ENCODE measurements at regions not wholly inside any gene's neighbourhood (a gene's known extent, or its start where the extent isn't known, plus 50 kb on each side); places are given as distances from the start of the nearest gene placed in this dataset.

DNA sequence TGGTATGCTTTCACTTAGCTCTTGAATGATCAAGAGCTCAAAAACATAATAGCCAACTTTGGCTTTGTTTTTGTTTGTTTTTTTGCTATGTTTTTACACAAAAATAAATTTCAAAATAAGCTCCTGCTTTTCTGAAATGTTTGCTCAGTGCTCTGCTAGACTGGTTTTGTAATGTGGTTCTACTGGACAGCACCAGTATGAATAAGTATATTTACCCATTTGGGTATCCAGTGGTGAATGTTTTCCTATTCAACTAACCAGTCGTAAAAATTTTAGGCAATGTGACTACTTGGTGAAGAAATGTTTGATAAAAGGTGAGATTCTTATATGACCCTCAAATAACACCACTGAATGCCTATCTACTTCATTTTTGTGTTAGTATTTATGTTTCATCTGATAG lies 308.6 kb downstream of the PTPRC start:
- no peak for DNase-seq
- no peak overlapping the region for H3K4me3 ChIP-seq (ENCODE audit: low read length)
- H3K4me1 ChIP-seq (ENCODE audit: control insufficient read depth, insufficient read depth, low read length): no peaks in the 10 kb centered on the region
- no peak overlapping the region for H3K27ac ChIP-seq (ENCODE audit: low read depth, low read length)
- Mint-ChIP-seq H3K9me3 (no peaks in the 10 kb centered on the region), H3K4me3 (no peak overlapping the region), H3K36me3 (ENCODE audit: low read depth) (no peaks in the 10 kb centered on the region), H3K27me3 (ENCODE audit: insufficient read depth) (no peaks in the 10 kb centered on the region), H3K4me1 (no peaks in the 10 kb centered on the region), H3K27ac (no peak overlapping the region)
- no peak overlapping the region for H3K9ac ChIP-seq (ENCODE audit: extremely low read depth, low read length, poor library complexity, severe bottlenecking)
- WGBS, 2 experiments (ENCODE audit: insufficient coverage in 1 of 2, insufficient read length in 1 of 2): 100% methylated on average over 1 of the region's 1 CpG; no CpG with 5 or more reads in 1 of the 2 experiments
- no peaks in the 10 kb centered on the region for H3K27me3 ChIP-seq (ENCODE audit: control insufficient read depth, insufficient read depth, low read length, poor library complexity, severe bottlenecking)
- no peaks in the 10 kb centered on the region for H3K9me3 ChIP-seq (ENCODE audit: control insufficient read depth, low read length)
- TF ChIP-seq CTCF (conservative IDR thresholded peaks at IDR 0.05): no peak
- H3K36me3 ChIP-seq (ENCODE audit: control insufficient read depth, insufficient read depth, low read length): no peaks in the 10 kb centered on the region

DNA sequence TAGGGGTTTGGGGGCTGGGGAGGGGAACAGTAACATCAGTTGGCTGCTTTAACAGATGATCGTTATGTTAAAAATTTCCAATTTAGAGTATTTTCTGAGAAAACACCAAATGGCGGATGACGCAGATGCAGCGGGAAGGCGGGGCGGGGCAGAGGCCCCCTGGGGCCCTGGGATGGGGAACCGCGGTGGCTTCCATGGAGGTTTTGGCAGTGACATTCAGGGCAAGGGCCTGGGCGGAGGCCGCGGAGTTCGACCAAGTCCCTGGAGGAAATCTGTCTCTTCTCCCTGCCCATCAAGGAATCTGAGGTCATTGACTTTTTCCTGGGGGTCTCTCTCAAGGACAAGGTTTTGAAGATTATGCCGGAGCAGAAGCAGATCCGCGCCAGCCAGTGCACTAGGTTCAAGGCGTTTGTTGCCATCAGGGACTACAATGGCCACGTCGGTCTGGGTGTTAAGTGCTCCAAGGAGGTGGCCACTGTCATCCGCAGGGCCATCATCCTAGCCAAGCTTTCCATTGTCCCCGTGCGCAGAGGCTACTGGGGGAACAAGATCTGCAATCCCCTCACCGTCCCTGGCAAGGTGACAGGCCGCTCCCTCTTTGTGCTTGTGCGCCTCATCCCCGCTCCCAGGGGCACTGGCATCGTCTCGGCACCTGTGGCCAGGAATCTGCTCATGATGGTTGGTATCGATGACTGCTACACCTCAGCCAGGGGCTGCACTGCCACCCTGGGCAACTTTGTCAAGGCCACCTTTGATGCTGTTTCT lies 310.2 kb downstream of the PTPRC start:
- Histone ChIP-seq H3K4me3 (ENCODE audit: low read length) (no peak overlapping the region), H3K36me3 (ENCODE audit: control insufficient read depth, insufficient read depth, low read length) (no peaks in the 10 kb centered on the region), H3K27me3 (ENCODE audit: control insufficient read depth, insufficient read depth, low read length, poor library complexity, severe bottlenecking) (no peaks in the 10 kb centered on the region), H3K9ac (ENCODE audit: extremely low read depth, low read length, poor library complexity, severe bottlenecking) (no peak overlapping the region), H3K4me1 (ENCODE audit: control insufficient read depth, insufficient read depth, low read length) (no peaks in the 10 kb centered on the region), H3K9me3 (ENCODE audit: control insufficient read depth, low read length) (no peaks in the 10 kb centered on the region), H3K27ac (ENCODE audit: low read depth, low read length) (no peak overlapping the region)
- DNase-seq: no peak
- TF ChIP-seq CTCF (conservative IDR thresholded peaks at IDR 0.05): no peak
- Mint-ChIP-seq H3K4me3 (no peak overlapping the region), H3K4me1 (no peaks in the 10 kb centered on the region), H3K27me3 (ENCODE audit: insufficient read depth) (no peaks in the 10 kb centered on the region), H3K27ac (no peak overlapping the region), H3K9me3 (no peaks in the 10 kb centered on the region), H3K36me3 (ENCODE audit: low read depth) (no peaks in the 10 kb centered on the region)
- 95 to 98% methylated on average over 17 to 28 of the region's 28 CpGs for WGBS, 2 experiments (ENCODE audit: insufficient coverage in 1 of 2, insufficient read length in 1 of 2)

DNA sequence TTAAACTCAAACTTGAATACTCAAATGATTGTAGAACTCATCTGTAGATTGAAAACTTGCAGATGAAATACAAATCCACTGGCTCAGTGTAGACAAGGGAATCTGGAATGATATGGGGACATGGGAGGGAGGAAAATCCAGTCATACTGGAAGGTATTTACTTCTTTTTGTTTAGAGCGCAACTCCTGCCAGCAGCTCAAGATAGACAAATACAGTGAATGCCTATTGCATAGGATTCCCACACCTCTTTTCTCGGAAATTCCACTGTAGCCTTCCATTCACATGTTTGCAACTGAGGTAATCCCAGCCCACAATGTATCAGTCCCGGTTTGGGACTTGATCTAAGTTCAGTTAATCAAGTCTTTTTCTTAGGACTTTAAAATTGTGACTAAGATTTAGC lies 311.2 kb downstream of the PTPRC start:
- peaks cover under 1% of the 10 kb centered on the region for H3K9me3 Mint-ChIP-seq
- no peaks in the 10 kb centered on the region for H3K27me3 Mint-ChIP-seq (ENCODE audit: insufficient read depth)
- Histone ChIP-seq H3K27ac (ENCODE audit: low read depth, low read length) (no peak overlapping the region), H3K4me3 (ENCODE audit: low read length) (no peak overlapping the region), H3K4me1 (ENCODE audit: control insufficient read depth, insufficient read depth, low read length) (no peaks in the 10 kb centered on the region), H3K27me3 (ENCODE audit: control insufficient read depth, insufficient read depth, low read length, poor library complexity, severe bottlenecking) (no peaks in the 10 kb centered on the region), H3K9me3 (ENCODE audit: control insufficient read depth, low read length) (peaks cover 2% of the 10 kb centered on the region), H3K9ac (ENCODE audit: extremely low read depth, low read length, poor library complexity, severe bottlenecking) (no peak overlapping the region), H3K36me3 (ENCODE audit: control insufficient read depth, insufficient read depth, low read length) (no peaks in the 10 kb centered on the region)
- H3K4me3 Mint-ChIP-seq: no peak overlapping the region
- H3K4me1 Mint-ChIP-seq: no peaks in the 10 kb centered on the region
- 92 to 100% methylated on average over 2 to 3 of the region's 3 CpGs for WGBS, 2 experiments (ENCODE audit: insufficient coverage in 1 of 2, insufficient read length in 1 of 2)
- no peak overlapping the region for H3K27ac Mint-ChIP-seq
- no peaks in the 10 kb centered on the region for H3K36me3 Mint-ChIP-seq (ENCODE audit: low read depth)
- DNase-seq: no peak
- no peak for TF ChIP-seq CTCF (conservative IDR thresholded peaks at IDR 0.05)

Data from endodermal cell (in vitro differentiated cells).